ENCODE measurements at regions not wholly inside any gene's neighbourhood (a gene's known extent, or its start where the extent isn't known, plus 50 kb on each side); places are given as distances from the start of the nearest gene placed in this dataset.

DNA sequence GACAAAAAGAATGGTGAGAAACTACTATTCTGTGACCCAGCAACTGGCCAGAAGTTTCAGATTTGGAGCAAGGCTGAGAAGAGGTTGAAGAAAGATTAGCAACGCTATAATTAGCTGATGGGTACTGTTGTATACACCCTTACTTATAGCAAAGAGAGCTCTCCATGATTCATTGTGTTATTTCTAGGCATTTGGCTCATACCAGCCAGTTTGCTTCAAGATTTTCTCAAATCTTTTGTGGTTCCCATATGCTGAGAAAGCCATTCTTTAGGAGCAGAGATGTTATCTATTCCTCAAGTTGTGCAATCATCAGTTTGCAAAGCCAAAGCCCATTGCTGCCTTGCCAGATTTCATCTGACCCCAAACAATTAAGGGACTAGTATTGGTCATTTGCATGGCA, 179.4 kb downstream of the ETS1 start:
- no peak overlapping the region for H3K4me3 ChIP-seq
- no peak for DNase-seq (ENCODE audit: low spot score)
- H3K9me3 ChIP-seq, result no peaks in the 10 kb centered on the region
- TF ChIP-seq, protein P1, sequence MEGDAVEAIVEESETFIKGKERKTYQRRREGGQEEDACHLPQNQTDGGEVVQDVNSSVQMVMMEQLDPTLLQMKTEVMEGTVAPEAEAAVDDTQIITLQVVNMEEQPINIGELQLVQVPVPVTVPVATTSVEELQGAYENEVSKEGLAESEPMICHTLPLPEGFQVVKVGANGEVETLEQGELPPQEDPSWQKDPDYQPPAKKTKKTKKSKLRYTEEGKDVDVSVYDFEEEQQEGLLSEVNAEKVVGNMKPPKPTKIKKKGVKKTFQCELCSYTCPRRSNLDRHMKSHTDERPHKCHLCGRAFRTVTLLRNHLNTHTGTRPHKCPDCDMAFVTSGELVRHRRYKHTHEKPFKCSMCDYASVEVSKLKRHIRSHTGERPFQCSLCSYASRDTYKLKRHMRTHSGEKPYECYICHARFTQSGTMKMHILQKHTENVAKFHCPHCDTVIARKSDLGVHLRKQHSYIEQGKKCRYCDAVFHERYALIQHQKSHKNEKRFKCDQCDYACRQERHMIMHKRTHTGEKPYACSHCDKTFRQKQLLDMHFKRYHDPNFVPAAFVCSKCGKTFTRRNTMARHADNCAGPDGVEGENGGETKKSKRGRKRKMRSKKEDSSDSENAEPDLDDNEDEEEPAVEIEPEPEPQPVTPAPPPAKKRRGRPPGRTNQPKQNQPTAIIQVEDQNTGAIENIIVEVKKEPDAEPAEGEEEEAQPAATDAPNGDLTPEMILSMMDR (IDR thresholded peaks at IDR 0.05), result no peak
- no peaks in the 10 kb centered on the region for H3K36me3 ChIP-seq
- H3K27me3 ChIP-seq, result no peaks in the 10 kb centered on the region
- peaks cover 0 to 19% of the 10 kb centered on the region in 2 donors for H3K4me1 ChIP-seq
- no peak overlapping the region for H3K27ac ChIP-seq

DNA sequence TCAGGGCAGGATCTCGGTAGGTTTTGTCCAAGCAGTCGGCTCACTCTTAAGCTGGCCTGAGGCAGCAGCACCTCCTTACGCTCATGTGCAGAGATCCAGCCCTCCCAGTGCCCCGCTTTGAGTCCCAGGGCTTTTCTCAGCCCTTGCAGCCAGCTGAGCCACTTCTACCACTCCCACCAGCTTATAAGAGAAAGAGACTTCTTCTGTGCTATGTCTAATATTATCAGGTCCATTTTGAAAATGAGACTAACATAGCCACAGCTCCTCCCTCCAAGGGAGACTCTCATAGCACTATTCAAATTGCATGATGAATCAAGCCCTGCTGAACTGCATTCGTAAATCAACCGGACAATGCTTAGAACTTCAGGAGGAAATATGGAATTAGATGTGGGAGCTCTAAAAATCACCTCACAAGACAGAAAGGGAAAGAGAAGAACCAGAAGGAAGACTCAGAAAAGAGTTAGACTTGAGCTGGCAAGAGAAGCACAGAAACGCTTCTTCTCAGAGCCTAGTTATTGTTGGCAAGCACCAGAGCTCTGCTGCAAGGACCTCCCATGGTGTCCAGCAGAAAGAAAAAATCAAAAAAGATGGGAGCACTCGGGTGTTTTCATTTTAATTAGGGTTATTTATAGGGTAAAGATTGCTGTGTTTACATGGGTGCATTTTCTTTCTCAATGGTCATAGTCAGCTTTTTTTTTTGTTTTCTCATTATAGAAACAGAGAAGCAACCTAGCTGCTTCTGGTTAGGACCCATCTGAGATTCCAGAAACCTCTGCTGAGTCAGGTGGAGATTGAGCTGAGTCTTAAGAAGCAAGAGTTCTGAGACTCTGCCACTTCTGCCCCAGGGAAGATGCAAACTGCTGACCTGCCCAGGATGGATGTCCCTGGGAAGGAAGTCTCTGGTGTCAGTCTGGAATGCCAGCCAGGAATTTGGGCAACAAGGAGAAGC, 181.4 kb downstream of the ETS1 start:
- no peaks in the 10 kb centered on the region for H3K27me3 ChIP-seq
- H3K4me3 ChIP-seq, result no peak overlapping the region
- H3K27ac ChIP-seq, result peak overlapping the region in 1 of 2 donors; percentile 25
- TF ChIP-seq, protein P1 (IDR thresholded peaks at IDR 0.05), result no peak
- H3K4me1 ChIP-seq, result peaks cover 0 to 19% of the 10 kb centered on the region in 2 donors
- H3K9me3 ChIP-seq, result no peaks in the 10 kb centered on the region
- no peaks in the 10 kb centered on the region for H3K36me3 ChIP-seq
- DNase-seq (ENCODE audit: low spot score), result no peak

DNA sequence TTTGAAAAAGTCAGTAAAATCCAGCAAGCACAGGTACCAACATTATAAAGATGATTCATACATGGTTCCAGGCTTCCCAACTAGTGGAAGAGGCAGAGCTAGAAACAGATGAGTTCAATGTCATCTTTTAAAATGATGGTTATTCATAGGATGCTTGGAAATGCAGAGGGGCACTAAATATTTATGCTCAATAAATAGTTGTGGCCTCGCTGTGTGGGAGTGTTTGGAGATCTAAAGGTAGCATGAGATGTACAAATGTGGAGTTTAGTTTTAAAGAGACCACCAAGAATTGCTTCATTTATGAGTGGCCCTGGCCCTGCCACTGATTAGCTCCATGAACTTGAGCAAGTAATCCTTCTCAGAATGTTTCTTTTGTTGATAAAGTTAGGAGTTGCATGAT, 182.2 kb downstream of the ETS1 start:
- peak overlapping the region in 1 of 2 donors; percentile 25 for H3K27ac ChIP-seq
- no peaks in the 10 kb centered on the region for H3K36me3 ChIP-seq
- H3K4me3 ChIP-seq, result no peak overlapping the region
- TF ChIP-seq, protein P1 (IDR thresholded peaks at IDR 0.05), result no peak
- H3K9me3 ChIP-seq, result no peaks in the 10 kb centered on the region
- no peak for DNase-seq (ENCODE audit: low spot score)
- no peaks in the 10 kb centered on the region for H3K27me3 ChIP-seq
- H3K4me1 ChIP-seq, result peaks cover 0 to 19% of the 10 kb centered on the region in 2 donors

DNA sequence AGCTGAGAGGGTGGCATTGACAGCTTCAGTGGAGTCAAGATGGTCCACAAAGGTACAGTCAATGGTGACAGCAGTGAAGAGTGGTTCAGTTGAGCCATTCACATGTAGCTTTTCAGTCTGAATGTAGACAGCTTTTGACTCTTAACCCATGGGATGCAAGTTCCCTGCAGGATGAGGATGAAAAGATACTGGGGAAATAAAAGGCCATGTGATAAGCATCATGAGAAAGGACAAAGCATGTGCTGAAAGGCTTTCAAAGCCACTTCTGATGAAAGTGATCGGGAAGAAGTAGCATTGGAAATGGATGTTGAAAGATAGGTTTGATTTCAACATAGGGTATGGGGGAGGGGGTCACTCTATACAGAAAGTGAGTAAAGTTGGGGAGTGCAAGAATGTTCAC, 182.9 kb downstream of the ETS1 start:
- no peak overlapping the region for H3K4me3 ChIP-seq
- DNase-seq (ENCODE audit: low spot score), result no peak
- no peaks in the 10 kb centered on the region for H3K9me3 ChIP-seq
- TF ChIP-seq, protein P1 (IDR thresholded peaks at IDR 0.05), result no peak
- no peak overlapping the region for H3K27ac ChIP-seq
- no peaks in the 10 kb centered on the region for H3K36me3 ChIP-seq
- H3K27me3 ChIP-seq, result no peaks in the 10 kb centered on the region
- peaks cover 0 to 19% of the 10 kb centered on the region in 2 donors for H3K4me1 ChIP-seq

DNA sequence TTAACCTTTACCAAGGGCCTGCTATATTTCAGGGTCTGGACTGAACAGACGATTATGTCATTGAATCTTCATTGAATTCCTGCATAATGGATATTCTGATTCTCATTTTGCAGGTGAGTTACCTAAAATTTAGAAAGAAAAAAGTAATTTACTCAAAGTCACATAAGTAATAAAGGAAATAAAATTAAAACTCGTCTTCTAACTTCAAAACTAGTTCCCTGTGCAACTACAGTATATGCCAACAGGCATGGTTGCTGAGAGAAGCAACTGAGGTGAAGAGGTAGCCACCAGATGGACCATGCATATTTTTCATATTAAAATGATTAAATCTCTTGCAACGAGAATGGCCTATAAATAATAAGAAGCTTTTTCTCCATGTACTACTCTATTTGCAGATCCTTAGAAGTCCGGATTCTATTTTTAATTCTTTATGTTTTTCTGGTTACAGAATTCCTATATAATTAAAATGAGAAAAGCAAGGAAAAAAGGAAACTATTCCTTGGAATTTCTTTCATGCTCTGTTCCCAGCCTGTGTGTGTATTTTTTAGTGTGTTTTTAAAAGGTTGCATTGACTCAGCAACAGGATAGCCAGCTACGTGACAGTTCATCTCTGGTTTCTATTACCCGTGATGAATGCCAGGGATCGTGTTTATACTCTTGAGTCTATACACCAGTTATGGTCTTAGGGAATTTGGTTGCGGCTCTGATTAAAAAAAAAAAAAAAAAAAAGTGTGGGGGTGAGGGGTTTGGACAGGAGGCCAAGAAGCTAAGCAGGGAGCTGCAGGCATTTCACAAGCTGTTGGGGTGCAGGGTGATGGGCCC, 186.8 kb downstream of the ETS1 start:
- no peak overlapping the region for H3K4me3 ChIP-seq
- H3K36me3 ChIP-seq, result no peaks in the 10 kb centered on the region
- H3K4me1 ChIP-seq, result peaks cover 0 to 2% of the 10 kb centered on the region in 2 donors
- H3K9me3 ChIP-seq, result no peaks in the 10 kb centered on the region
- TF ChIP-seq, protein P1 (IDR thresholded peaks at IDR 0.05), result no peak
- no peak overlapping the region for H3K27ac ChIP-seq
- H3K27me3 ChIP-seq, result no peaks in the 10 kb centered on the region
- no peak for DNase-seq (ENCODE audit: low spot score)

All from right atrium auricular region (tissue), 2 donors.